K562 (cell line): ENCODE measurements at regions not wholly inside any gene's neighbourhood (a gene's known extent, or its start where the extent isn't known, plus 50 kb on each side); places are given as distances from the start of the nearest gene placed in this dataset.

Source experiments
- ATF3 ChIP-seq, 2 experiments: fragments of 450-650 bp in 1 of 2; sonication (generic) in 1 of 2; formaldehyde crosslinking in 1 of 2; IDR thresholded peaks in 1 of 2; conservative IDR thresholded peaks in 1 of 2; 2 replicates each; pipeline versions ENCODE4 v1.6.1 to v1.8.1; 2016 to 2023; ENCODE audit warnings: mild to moderate bottlenecking in 2 of 2, moderate library complexity in 2 of 2, inconsistent platforms in 1 of 2, missing genetic modification reagents in 1 of 2
- HNRNPLL ChIP-seq: fragments of 200-400 bp; formaldehyde crosslinking; IDR thresholded peaks from 2 replicates; pipeline ENCODE4 v1.6.1; 2017; ENCODE audit warnings: low read length, low read depth, mild to moderate bottlenecking; ENCODE audit not compliant: poor library complexity, severe bottlenecking
- NFYB ChIP-seq: IDR thresholded peaks from 2 replicates; pipeline ENCODE4 v1.6.1; 2011; ENCODE audit warnings: mild to moderate bottlenecking, moderate library complexity; ENCODE audit not compliant: insufficient read length; ENCODE audit errors: extremely low read depth
- POLR2AphosphoS5 ChIP-seq: IDR thresholded peaks from 2 replicates; pipeline ENCODE4 v1.6.1; 2011; ENCODE audit warnings: mild to moderate bottlenecking, low read depth, low read length, moderate library complexity; ENCODE audit not compliant: control insufficient read depth, insufficient read depth
- SIX5 ChIP-seq, 2 experiments: IDR thresholded peaks; 2 replicates each; pipeline ENCODE4 v1.6.1; 2011; ENCODE audit warnings: low read length in 2 of 2, borderline replicate concordance in 1 of 2, low read depth in 1 of 2, mild to moderate bottlenecking in 1 of 2, moderate library complexity in 1 of 2; ENCODE audit not compliant: insufficient read depth in 1 of 2
- TAF1 ChIP-seq: IDR thresholded peaks from 2 replicates; pipeline ENCODE4 v1.6.1; 2011; ENCODE audit warnings: mild to moderate bottlenecking, low read length, moderate library complexity; ENCODE audit not compliant: insufficient read depth, control insufficient read depth, severe bottlenecking; ENCODE audit errors: extremely low read depth
- ZNF121 ChIP-seq: sonication (generic); formaldehyde crosslinking; conservative IDR thresholded peaks from 2 replicates; pipeline ENCODE4 v1.8.0; 2022; ENCODE audit warnings: missing genetic modification reagents
- TF ChIP-seq, protein P1 (sequence below), 3 experiments: IDR thresholded peaks in 2 of 3; conservative IDR thresholded peaks in 1 of 3; 2 replicates each; pipeline ENCODE4 v1.5.1; 2011 to 2012; ENCODE audit warnings: low read length in 3 of 3, mild to moderate bottlenecking in 3 of 3, control low read depth in 2 of 3, improper control_type of control experiment in 1 of 3, inconsistent platforms in 1 of 3, low read depth in 1 of 3, mixed read lengths in 1 of 3, moderate library complexity in 1 of 3; ENCODE audit not compliant: insufficient read depth in 2 of 3

GRCh38 chr6:15946701-15947385 lies 182.0 kb upstream of the MYLIP start:
- TF ChIP-seq, protein P1, sequence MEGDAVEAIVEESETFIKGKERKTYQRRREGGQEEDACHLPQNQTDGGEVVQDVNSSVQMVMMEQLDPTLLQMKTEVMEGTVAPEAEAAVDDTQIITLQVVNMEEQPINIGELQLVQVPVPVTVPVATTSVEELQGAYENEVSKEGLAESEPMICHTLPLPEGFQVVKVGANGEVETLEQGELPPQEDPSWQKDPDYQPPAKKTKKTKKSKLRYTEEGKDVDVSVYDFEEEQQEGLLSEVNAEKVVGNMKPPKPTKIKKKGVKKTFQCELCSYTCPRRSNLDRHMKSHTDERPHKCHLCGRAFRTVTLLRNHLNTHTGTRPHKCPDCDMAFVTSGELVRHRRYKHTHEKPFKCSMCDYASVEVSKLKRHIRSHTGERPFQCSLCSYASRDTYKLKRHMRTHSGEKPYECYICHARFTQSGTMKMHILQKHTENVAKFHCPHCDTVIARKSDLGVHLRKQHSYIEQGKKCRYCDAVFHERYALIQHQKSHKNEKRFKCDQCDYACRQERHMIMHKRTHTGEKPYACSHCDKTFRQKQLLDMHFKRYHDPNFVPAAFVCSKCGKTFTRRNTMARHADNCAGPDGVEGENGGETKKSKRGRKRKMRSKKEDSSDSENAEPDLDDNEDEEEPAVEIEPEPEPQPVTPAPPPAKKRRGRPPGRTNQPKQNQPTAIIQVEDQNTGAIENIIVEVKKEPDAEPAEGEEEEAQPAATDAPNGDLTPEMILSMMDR (IDR thresholded peaks at IDR 0.05 in 2 of 3, conservative IDR thresholded peaks at IDR 0.05 in 1 of 3; ENCODE audit: insufficient read depth in 2 of 3, low read depth in 1 of 3, low read length in 3 of 3): no peak
- TF ChIP-seq HNRNPLL (no peak), NFYB (no peak), ZNF121 (CRISPR knock-in tag) (no peak), ATF3 (IDR thresholded peaks at IDR 0.05) (no peak), ATF3 (CRISPR knock-in tag; conservative IDR thresholded peaks at IDR 0.05) (no peak), SIX5 (IDR thresholded peaks at IDR 0.05; ENCODE audit: borderline replicate concordance in 1 of 2, insufficient read depth in 1 of 2, low read depth in 1 of 2, low read length in 2 of 2) (no peak), TAF1 (no peak), POLR2AphosphoS5 (no peak)
